K562 (cell line): ENCODE measurements at regions not wholly inside any gene's neighbourhood (a gene's known extent, or its start where the extent isn't known, plus 50 kb on each side); places are given as distances from the start of the nearest gene placed in this dataset.

Experiments used
- ATAC-seq: fragments of 200-7000 bp; cut with Tn5 transposase; 3 replicates; pipeline ENCODE4 v1.9.1; 2020; ENCODE audit warnings: moderate library complexity
- BruUV-seq: library from RNA; stranded (reverse); fragments of 400-500 nt; replicated peaks from 2 replicates; lab custom pipeline; 2021; lab: Mats Ljungman, UMichigan
- CTCF ChIA-PET: fragments of 300-600 bp; formaldehyde crosslinking; extraction: SDS; loops from one replicate; lab custom pipeline; 2021; ENCODE audit warnings: low intra/inter-chr PET ratio; lab: Yijun Ruan, JAX
- POLR2A ChIA-PET: fragments of 300-600, 350-650 bp; sonication (Branson Sonifier 250); formaldehyde crosslinking; extraction: SDS; loops from one replicate; lab custom pipeline; 2021; ENCODE audit warnings: antibody characterized with exemption, inconsistent platforms; lab: Yijun Ruan, JAX
- DNase-seq, 4 experiments: peaks; one replicate each; pipeline versions ENCODE4 v3.0.0 to v3.0.0-alpha.2; 2011 to 2018; ENCODE audit warnings: low spot score in 3 of 4, mixed read lengths in 3 of 4; ENCODE audit errors: extremely low read depth in 1 of 4
- FAIRE-seq: peaks from 2 replicates; lab custom pipeline; 2011; peaks lifted over from hg19 to GRCh38; lab: Jason Lieb, UNC
- H2AFZ ChIP-seq: 2 replicates; pipeline ENCODE4 v1.6.0; 2011; ENCODE audit warnings: low read depth, low read length, control low read depth, inconsistent platforms
- H3K27ac ChIP-seq: fragments of 200-600 bp; 3 replicates; pipeline ENCODE4 v1.8.0; 2011; ENCODE audit warnings: low read depth, mild to moderate bottlenecking, control low read depth, inconsistent platforms, low read length, moderate library complexity, mixed read lengths; ENCODE audit errors: extremely low read depth
- H3K27me3 ChIP-seq, 2 experiments: fragments of 300-600 bp in 1 of 2; 2 replicates in 1 of 2; 3 replicates in 1 of 2; pipeline versions ENCODE4 v1.6.0 to v1.8.0; 2011; ENCODE audit warnings: inconsistent platforms in 2 of 2, low read length in 2 of 2, mild to moderate bottlenecking in 1 of 2, mixed read lengths in 1 of 2, moderate library complexity in 1 of 2; ENCODE audit not compliant: control insufficient read depth in 2 of 2, insufficient read depth in 2 of 2
- H3K36me3 ChIP-seq: fragments of 300-600 bp; 3 replicates; pipeline ENCODE4 v1.8.0; 2011; ENCODE audit warnings: mild to moderate bottlenecking, low read length, inconsistent platforms; ENCODE audit not compliant: control insufficient read depth, insufficient read depth
- H3K4me1 ChIP-seq, 2 experiments: fragments of 200-600 bp in 1 of 2; replicated peaks in 1 of 2; 2 replicates in 1 of 2; 3 replicates in 1 of 2; pipeline versions ENCODE4 v1.5.1 to v1.8.0; 2011; ENCODE audit warnings: inconsistent platforms in 2 of 2, low read length in 2 of 2, mild to moderate bottlenecking in 1 of 2, mixed read lengths in 1 of 2, moderate library complexity in 1 of 2; ENCODE audit not compliant: control insufficient read depth in 2 of 2, insufficient read depth in 2 of 2
- H3K4me2 ChIP-seq: 2 replicates; pipeline ENCODE4 v1.6.1; 2011; ENCODE audit warnings: low read length, control low read depth, inconsistent platforms, mixed read lengths; ENCODE audit not compliant: insufficient read depth
- H3K4me3 ChIP-seq: fragments of 200-600 bp; sonication (generic), shearing (Covaris generic); 2 replicates; pipeline ENCODE4 v1.5.1; 2016; ENCODE audit warnings: control low read depth, inconsistent platforms
- H3K79me2 ChIP-seq: fragments of 200-600 bp; 3 replicates; pipeline ENCODE4 v1.8.0; 2011; ENCODE audit warnings: low read length, inconsistent platforms; ENCODE audit not compliant: control insufficient read depth, insufficient read depth
- H3K9ac ChIP-seq, 2 experiments: 2 replicates each; pipeline versions ENCODE4 v1.6.0 to v1.6.1; 2011; ENCODE audit warnings: low read depth in 2 of 2, low read length in 2 of 2, control low read depth in 1 of 2, inconsistent platforms in 1 of 2, mild to moderate bottlenecking in 1 of 2, mixed read lengths in 1 of 2; ENCODE audit not compliant: insufficient read depth in 1 of 2
- H3K9me1 ChIP-seq: one replicate; pipeline ENCODE4 v1.6.0; 2011; ENCODE audit warnings: inconsistent platforms, mild to moderate bottlenecking, low read length, moderate library complexity; ENCODE audit not compliant: control insufficient read depth, insufficient read depth
- H3K9me3 ChIP-seq: replicated peaks from 2 replicates; pipeline ENCODE4 v1.5.1; 2011; ENCODE audit warnings: low read depth, low read length, inconsistent platforms; ENCODE audit not compliant: control insufficient read depth, insufficient read depth
- H4K20me1 ChIP-seq: replicated peaks from 2 replicates; pipeline ENCODE4 v1.6.1; 2011; ENCODE audit warnings: low read length, inconsistent platforms, mixed read lengths; ENCODE audit not compliant: control insufficient read depth, insufficient read depth
- CBX5 ChIP-seq: IDR thresholded peaks from 2 replicates; pipeline ENCODE4 v1.6.1; 2014; ENCODE audit warnings: low read depth, borderline replicate concordance
- CREM ChIP-seq: IDR thresholded peaks from 2 replicates; pipeline ENCODE4 v1.6.1; 2014; ENCODE audit warnings: antibody characterized with exemption, low read depth
- EHMT2 ChIP-seq: fragments of 450-650 bp; IDR thresholded peaks from 2 replicates; pipeline ENCODE4 v1.6.1; 2018; ENCODE audit warnings: antibody characterized with exemption
- ERF ChIP-seq: fragments of 450-650 bp; formaldehyde crosslinking; IDR thresholded peaks from 2 replicates; pipeline ENCODE4 v1.4.0; 2020; ENCODE audit warnings: mild to moderate bottlenecking, mixed read lengths
- FIP1L1 ChIP-seq: fragments of 200-400 bp; formaldehyde crosslinking; IDR thresholded peaks from 2 replicates; pipeline ENCODE4 v1.6.1; 2018; ENCODE audit warnings: mild to moderate bottlenecking, low read depth, low read length; ENCODE audit not compliant: poor library complexity, severe bottlenecking
- HNRNPUL1 ChIP-seq: fragments of 200-400 bp; formaldehyde crosslinking; IDR thresholded peaks from 2 replicates; pipeline ENCODE4 v1.6.1; 2017; ENCODE audit warnings: low read length
- JUND ChIP-seq, 2 experiments: IDR thresholded peaks; 2 replicates in 1 of 2; 3 replicates in 1 of 2; pipeline ENCODE4 v1.6.1; 2011; ENCODE audit warnings: borderline replicate concordance in 2 of 2, low read depth in 2 of 2, low read length in 2 of 2, improper control_type of control experiment in 1 of 2, missing biosample characterization in 1 of 2, missing genetic modification characterization in 1 of 2, missing genetic modification reagents in 1 of 2
- KLF13 ChIP-seq: fragments of 450-650 bp; IDR thresholded peaks from 2 replicates; pipeline ENCODE4 v1.6.1; 2016; ENCODE audit warnings: missing genetic modification characterization, low read depth, mild to moderate bottlenecking, missing compliant biosample characterization, moderate library complexity, borderline replicate concordance
- POLR2B ChIP-seq: fragments of 450-650 bp; IDR thresholded peaks from 2 replicates; pipeline ENCODE4 v1.6.1; 2018; ENCODE audit warnings: low read depth; ENCODE audit not compliant: partially characterized antibody
- RB1 ChIP-seq: fragments of 450-650 bp; IDR thresholded peaks from 2 replicates; pipeline ENCODE4 v1.6.1; 2017; ENCODE audit warnings: low read depth, mild to moderate bottlenecking
- SNIP1 ChIP-seq: fragments of 450-650 bp; IDR thresholded peaks from 2 replicates; pipeline ENCODE4 v1.7.1; 2017; ENCODE audit warnings: low read depth, mild to moderate bottlenecking
- SRSF9 ChIP-seq: fragments of 200-400 bp; formaldehyde crosslinking; IDR thresholded peaks from 2 replicates; pipeline ENCODE4 v1.6.1; 2017; ENCODE audit warnings: low read depth, low read length, borderline replicate concordance
- TGIF2 ChIP-seq: sonication (generic); formaldehyde crosslinking; IDR thresholded peaks from 2 replicates; pipeline ENCODE4 v1.8.1; 2022; ENCODE audit warnings: mild to moderate bottlenecking, missing genetic modification reagents, moderate library complexity
- ZNF133 ChIP-seq: fragments of 250-450 bp; sonication (Bioruptor Pico); IDR thresholded peaks from 2 replicates; pipeline ENCODE4 v1.4.0; 2020; ENCODE audit warnings: mild to moderate bottlenecking
- ZNF507 ChIP-seq: conservative IDR thresholded peaks from 2 replicates; pipeline ENCODE4 v1.6.1; 2017; ENCODE audit warnings: missing genetic modification characterization, missing compliant biosample characterization
- WGBS: fragments of 100-300 bp; shearing (Covaris generic); methylation state at CpG from one replicate; pipeline ENCODE4 v1.1.6; 2016; ENCODE audit warnings: low coverage, mixed read lengths; ENCODE audit not compliant: insufficient coverage; ENCODE audit errors: missing lambda C conversion rate; 5-methylcytosine and 5-hydroxymethylcytosine counted together
- in situ Hi-C: fragments of 300-500 bp; cut with MboI; formaldehyde crosslinking; loops from 4 replicates; pipeline ENCODE4 v1.15.0; 2018; ENCODE audit warnings: inconsistent platforms, mixed read lengths
- intact Hi-C: fragments of 100-400 bp; cut with micrococcal nuclease; formaldehyde crosslinking; loops from 2 replicates; pipeline ENCODE4 v1.14.2; 2022
- TF ChIP-seq, protein P1 (sequence below), 2 experiments: fragments of 200-800 bp in 1 of 2; sonication (Bioruptor generic) in 1 of 2; sonication (generic) in 1 of 2; formaldehyde crosslinking in 1 of 2; IDR thresholded peaks in 1 of 2; conservative IDR thresholded peaks in 1 of 2; 2 replicates each; pipeline versions ENCODE4 v1.5.0 to v1.6.1; 2016 to 2020; ENCODE audit warnings: missing compliant biosample characterization in 1 of 2, missing genetic modification characterization in 1 of 2, missing genetic modification reagents in 1 of 2

DNA sequence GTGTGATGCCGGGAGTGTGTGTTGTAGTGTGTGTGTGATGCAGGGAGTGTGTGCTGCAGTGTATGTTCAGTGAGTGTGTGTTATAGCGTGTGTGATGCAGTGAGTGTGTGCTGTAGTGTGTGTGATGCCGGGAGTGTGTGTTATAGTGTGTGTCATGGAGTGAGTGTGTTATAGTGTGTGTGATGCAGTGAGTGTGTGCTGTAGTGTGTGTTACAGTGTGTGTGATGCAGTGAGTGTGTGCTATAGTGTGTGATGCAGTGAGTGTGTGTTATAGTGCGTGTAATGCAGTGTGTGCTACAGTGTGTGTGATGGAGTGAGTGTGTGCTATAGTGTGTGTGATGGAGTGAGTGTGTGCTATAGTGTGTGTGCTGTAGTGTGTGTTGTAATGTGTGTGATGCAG, 182.1 kb upstream of the SOX11 start:
- ChIA-PET POLR2A (no interaction called here), CTCF (no interaction called here)
- in situ Hi-C loops (no loop called here), intact Hi-C loops (no loop called here)
- no peaks in the 10 kb centered on the region for H4K20me1 ChIP-seq
- BruUV-seq = no TSS peak
- H3K4me3 ChIP-seq = no peak overlapping the region
- no peaks in the 10 kb centered on the region for H3K79me2 ChIP-seq
- H2AFZ ChIP-seq = no peak overlapping the region
- FAIRE-seq = no peak
- 0% methylated on average over 4 of the region's 4 CpGs for WGBS
- TF ChIP-seq KLF13 (tag) (no peak), RB1 (no peak), ERF (no peak), HNRNPUL1 (no peak), EHMT2 (no peak), POLR2B (no peak), SNIP1 (no peak), SRSF9 (no peak), CREM (no peak)
- no peaks in the 10 kb centered on the region for H3K27me3 ChIP-seq
- no peak overlapping the region for H3K27ac ChIP-seq
- ATAC-seq = no peak
- H3K36me3 ChIP-seq = no peaks in the 10 kb centered on the region
- H3K9ac ChIP-seq = no peak overlapping the region
- peaks cover 4% of the 10 kb centered on the region; the same call in 1 of the 2 replicates for H3K9me3 ChIP-seq
- H3K9me1 ChIP-seq = no peaks in the 10 kb centered on the region
- no peak for DNase-seq
- H3K4me1 ChIP-seq = no peaks in the 10 kb centered on the region
- no peak overlapping the region for H3K4me2 ChIP-seq

DNA sequence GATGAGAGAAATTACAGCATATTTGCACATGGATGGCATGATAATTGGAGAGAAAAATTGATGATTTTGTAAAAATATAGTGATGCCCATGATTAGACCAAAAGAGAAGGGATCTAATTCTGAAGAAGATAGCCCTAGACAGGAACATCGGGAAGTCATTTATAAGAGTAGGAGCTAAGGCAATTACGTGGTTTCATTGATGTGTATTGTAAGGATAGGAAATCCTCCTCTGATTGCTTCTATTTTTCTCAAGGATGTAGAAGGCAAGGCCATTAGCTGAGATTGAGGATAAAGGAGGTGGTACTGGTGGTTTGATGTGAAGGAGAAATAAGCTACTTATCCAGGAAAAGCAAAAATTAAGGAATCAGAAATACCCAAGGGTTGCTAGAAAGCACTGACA, 176.5 kb upstream of the SOX11 start:
- WGBS = 0% methylated on average over 2 of the region's 2 CpGs
- no peak overlapping the region for H2AFZ ChIP-seq
- POLR2A ChIA-PET = no interaction called here
- ATAC-seq (no peak), FAIRE-seq (no peak), DNase-seq (no peak)
- in situ Hi-C loops (no loop called here), intact Hi-C loops (no loop called here)
- no peak overlapping the region for H3K27ac ChIP-seq
- no peaks in the 10 kb centered on the region for H4K20me1 ChIP-seq
- BruUV-seq = no TSS peak
- no peaks in the 10 kb centered on the region for H3K9me1 ChIP-seq
- H3K4me2 ChIP-seq = no peak overlapping the region
- H3K9ac ChIP-seq = no peak overlapping the region
- H3K9me3 ChIP-seq = no peaks in the 10 kb centered on the region
- CTCF ChIA-PET = no interaction called here
- H3K4me1 ChIP-seq = no peaks in the 10 kb centered on the region
- H3K79me2 ChIP-seq = no peaks in the 10 kb centered on the region
- H3K27me3 ChIP-seq = no peaks in the 10 kb centered on the region
- no peak overlapping the region for H3K4me3 ChIP-seq
- H3K36me3 ChIP-seq = no peaks in the 10 kb centered on the region
- TF ChIP-seq ZNF133 (CRISPR knock-in tag) (no peak), JUND (IDR thresholded peaks at IDR 0.05; ENCODE audit: borderline replicate concordance, low read depth, low read length) (no peak), JUND (tag; IDR thresholded peaks at IDR 0.05; ENCODE audit: borderline replicate concordance, low read depth, low read length) (no peak), CBX5 (no peak), FIP1L1 (no peak), TGIF2 (CRISPR knock-in tag) (no peak), ZNF507 (tag) (no peak)
- TF ChIP-seq, protein P1, sequence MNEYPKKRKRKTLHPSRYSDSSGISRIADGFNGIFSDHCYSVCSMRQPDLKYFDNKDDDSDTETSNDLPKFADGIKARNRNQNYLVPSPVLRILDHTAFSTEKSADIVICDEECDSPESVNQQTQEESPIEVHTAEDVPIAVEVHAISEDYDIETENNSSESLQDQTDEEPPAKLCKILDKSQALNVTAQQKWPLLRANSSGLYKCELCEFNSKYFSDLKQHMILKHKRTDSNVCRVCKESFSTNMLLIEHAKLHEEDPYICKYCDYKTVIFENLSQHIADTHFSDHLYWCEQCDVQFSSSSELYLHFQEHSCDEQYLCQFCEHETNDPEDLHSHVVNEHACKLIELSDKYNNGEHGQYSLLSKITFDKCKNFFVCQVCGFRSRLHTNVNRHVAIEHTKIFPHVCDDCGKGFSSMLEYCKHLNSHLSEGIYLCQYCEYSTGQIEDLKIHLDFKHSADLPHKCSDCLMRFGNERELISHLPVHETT (CRISPR knock-in tag; conservative IDR thresholded peaks at IDR 0.05 in 1 of 2, IDR thresholded peaks at IDR 0.05 in 1 of 2) = no peak
